Neural crest cell (in vitro differentiated cells): ENCODE measurements at regions not wholly inside any gene's neighbourhood (a gene's known extent, or its start where the extent isn't known, plus 50 kb on each side); places are given as distances from the start of the nearest gene placed in this dataset.
"Not testable (repeated sequence)": the region's sequence is repeated elsewhere in the genome, so short reads cannot be mapped to it uniquely, and the experiment has no call there.

ENCODE experiments used
- DNase-seq: peaks from one replicate; pipeline ENCODE4 v3.0.0; 2021; ENCODE audit warnings: low read depth, mixed read lengths, low spot score
- H3K27ac Mint-ChIP-seq: one replicate; pipeline ENCODE4 v1.8.0; 2021; ENCODE audit warnings: mild to moderate bottlenecking, mixed read lengths; ENCODE audit not compliant: unreplicated experiment
- H3K27me3 Mint-ChIP-seq: 2 replicates; pipeline ENCODE4 v1.8.0; 2021; ENCODE audit warnings: low read depth, mild to moderate bottlenecking, mixed read lengths
- H3K36me3 Mint-ChIP-seq: 2 replicates; pipeline ENCODE4 v1.8.0; 2021; ENCODE audit warnings: low read depth, mild to moderate bottlenecking, mixed read lengths
- H3K4me1 Mint-ChIP-seq: 2 replicates; pipeline ENCODE4 v1.8.0; 2021; ENCODE audit warnings: mixed read lengths
- H3K4me3 Mint-ChIP-seq: one replicate; pipeline ENCODE4 v1.8.0; 2021; ENCODE audit warnings: mild to moderate bottlenecking, mixed read lengths
- H3K9me3 Mint-ChIP-seq: 2 replicates; pipeline ENCODE4 v1.8.0; 2021; ENCODE audit warnings: mixed read lengths
- CTCF ChIP-seq: fragments of 200-600 bp; sonication (generic); conservative IDR thresholded peaks from 2 replicates; pipeline ENCODE4 v1.5.0; 2021; ENCODE audit warnings: antibody characterized with exemption, mild to moderate bottlenecking

- H3K4me3 Mint-ChIP-seq, result no peak overlapping the region
- no peak for TF ChIP-seq CTCF
- H3K27me3 Mint-ChIP-seq, result peaks cover 14% of the 10 kb centered on the region
- no peaks in the 10 kb centered on the region for H3K9me3 Mint-ChIP-seq
- H3K36me3 Mint-ChIP-seq, result no peaks in the 10 kb centered on the region
- no peaks in the 10 kb centered on the region for H3K4me1 Mint-ChIP-seq
- H3K27ac Mint-ChIP-seq, result no peak overlapping the region
- DNase-seq, result no peak
These were observed 310.5 kb downstream of the PTGER3 start for GRCh38 chr1:70737125-70737524.

GRCh38 chr1:70738624-70739023 is 309.0 kb downstream of the PTGER3 start:
- H3K9me3 Mint-ChIP-seq, result peaks cover 7% of the 10 kb centered on the region
- H3K4me1 Mint-ChIP-seq, result no peaks in the 10 kb centered on the region
- peaks cover 16% of the 10 kb centered on the region for H3K27me3 Mint-ChIP-seq
- TF ChIP-seq CTCF, result no peak
- H3K4me3 Mint-ChIP-seq, result no peak overlapping the region
- no peak overlapping the region for H3K27ac Mint-ChIP-seq
- DNase-seq, result no peak
- peaks cover 3% of the 10 kb centered on the region for H3K36me3 Mint-ChIP-seq

- Mint-ChIP-seq H3K4me3 (no peak overlapping the region), H3K4me1 (no peaks in the 10 kb centered on the region), H3K9me3 (peaks cover 23% of the 10 kb centered on the region), H3K27me3 (peaks cover 28% of the 10 kb centered on the region), H3K36me3 (peaks cover 3% of the 10 kb centered on the region), H3K27ac (no peak overlapping the region)
- DNase-seq, result no peak
- TF ChIP-seq CTCF, result peak; percentile 55
These were observed 302.4 kb downstream of the PTGER3 start for GRCh38 chr1:70745199-70745598.

GRCh38 chr1:70746062-70746461 is 301.6 kb downstream of the PTGER3 start:
- H3K27ac Mint-ChIP-seq, DNase-seq, H3K4me3 Mint-ChIP-seq, H3K4me1 Mint-ChIP-seq, H3K36me3 Mint-ChIP-seq: not testable (repeated sequence)
- Mint-ChIP-seq H3K9me3 (peaks cover 23% of the 10 kb centered on the region), H3K27me3 (peaks cover 30% of the 10 kb centered on the region)

GRCh38 chr1:70747123-70747522 is 300.5 kb downstream of the PTGER3 start:
- not testable (repeated sequence) for H3K4me3 Mint-ChIP-seq, H3K27ac Mint-ChIP-seq, H3K4me1 Mint-ChIP-seq, H3K36me3 Mint-ChIP-seq, DNase-seq
- H3K9me3 Mint-ChIP-seq, result peaks cover 23% of the 10 kb centered on the region
- H3K27me3 Mint-ChIP-seq, result peaks cover 30% of the 10 kb centered on the region

GRCh38 chr1:70751676-70752287 is 295.8 kb downstream of the PTGER3 start:
- H3K4me3 Mint-ChIP-seq, result not testable (repeated sequence)

GRCh38 chr1:70754701-70755100 is 292.9 kb downstream of the PTGER3 start:
- no peak overlapping the region for H3K27ac Mint-ChIP-seq
- H3K4me1 Mint-ChIP-seq, result no peaks in the 10 kb centered on the region
- H3K4me3 Mint-ChIP-seq, result no peak overlapping the region
- no peaks in the 10 kb centered on the region for H3K9me3 Mint-ChIP-seq
- peaks cover 12% of the 10 kb centered on the region for H3K27me3 Mint-ChIP-seq
- no peak for DNase-seq
- no peaks in the 10 kb centered on the region for H3K36me3 Mint-ChIP-seq
- TF ChIP-seq CTCF, result no peak

More at GRCh38 chr1:70751676-70752287, 295.8 kb downstream of the PTGER3 start:
- not testable (repeated sequence) for DNase-seq, H3K9me3 Mint-ChIP-seq, H3K4me1 Mint-ChIP-seq, H3K36me3 Mint-ChIP-seq, H3K27ac Mint-ChIP-seq
- peaks cover 12% of the 10 kb centered on the region for H3K27me3 Mint-ChIP-seq
